ENCODE measurements at regions not wholly inside any gene's neighbourhood (a gene's known extent, or its start where the extent isn't known, plus 50 kb on each side); places are given as distances from the start of the nearest gene placed in this dataset.

DNA sequence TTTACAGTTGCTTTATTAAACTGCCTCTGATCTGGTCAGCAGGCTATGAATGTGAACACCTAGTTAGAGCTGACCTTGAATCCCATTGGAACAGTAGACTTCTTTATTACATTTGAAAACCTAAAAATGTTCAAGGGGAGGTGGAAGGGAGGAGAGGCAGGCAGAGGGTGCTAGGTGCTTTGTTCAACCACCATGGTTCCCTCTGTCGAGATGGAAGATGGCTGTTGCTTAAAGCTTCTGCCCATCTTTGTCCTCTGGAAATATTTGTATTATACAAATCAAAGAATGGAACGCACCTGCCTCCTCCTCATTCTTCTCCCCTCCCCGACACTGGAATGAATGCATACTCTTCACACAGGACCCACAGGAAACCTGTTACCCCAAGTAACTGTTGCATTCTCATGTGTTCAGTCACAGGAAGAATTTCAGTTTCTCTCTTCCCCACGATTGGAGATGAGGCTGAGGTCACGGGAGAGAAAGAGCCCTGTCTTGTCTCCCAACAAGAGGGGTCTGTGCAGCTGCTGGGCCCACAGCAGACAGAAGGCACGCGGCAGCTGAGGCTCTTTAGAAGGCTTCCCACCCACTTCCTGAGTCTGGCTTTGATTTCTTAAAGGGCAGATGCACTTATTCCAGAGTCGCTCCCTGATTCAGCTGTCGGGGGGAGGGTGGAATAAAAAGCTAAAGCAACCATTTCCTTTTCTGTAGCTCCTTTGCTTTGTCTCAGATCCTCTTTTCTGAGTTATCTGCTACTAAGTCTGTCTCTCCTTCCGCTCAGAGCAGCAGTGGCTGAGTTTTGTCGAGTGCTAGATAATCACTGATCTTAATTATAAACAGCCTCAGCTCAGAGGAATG lies 217.9 kb upstream of the BTG1 start:
- CTCF ChIA-PET = interaction anchor here (1.8 to 1.9 kb wide), 2 partner anchors 45 to 219 kb away, joined by 4 to 7 read pairs; no protein-coding TSS in a partner anchor
- Histone ChIP-seq H3K9me3 (no peaks in the 10 kb centered on the region), H3K9me2 (no peaks in the 10 kb centered on the region), H3K4me1 (ENCODE audit: control insufficient read depth in 1 of 2, insufficient read depth in 2 of 2, low read depth in 1 of 2, low read length in 1 of 2) (peaks cover 0 to 19% of the 10 kb centered on the region in 2 experiments; a peak in 2 of 4 replicates), H3K27me3 (ENCODE audit: insufficient read depth) (no peaks in the 10 kb centered on the region), H3K4me2 (peak overlapping the region; percentile 60), H3K27ac (ENCODE audit: low read depth in 2 of 2, low read length in 1 of 2) (peak overlapping the region in 1 of 2 experiments; percentile 95; a peak in 2 of 4 replicates), H2AFZ (ENCODE audit: low read depth) (peak overlapping the region; percentile 86), H3K9ac (no peak overlapping the region), H4K20me1 (ENCODE audit: insufficient read depth) (no peaks in the 10 kb centered on the region), H3F3A (replicated peaks; ENCODE audit: insufficient read depth) (no peaks in the 10 kb centered on the region), H3K79me2 (ENCODE audit: insufficient read depth) (no peaks in the 10 kb centered on the region), H3K4me3 (ENCODE audit: low read depth in 2 of 2, low read length in 1 of 2) (peak overlapping the region in 1 of 2 experiments; percentile 21; a peak in 1 of 4 replicates), H3K36me3 (replicated peaks in 1 of 2; ENCODE audit: control insufficient read depth in 1 of 2, insufficient read depth in 2 of 2, low read length in 1 of 2) (no peaks in the 10 kb centered on the region)
- 50% methylated on average over 11 of the region's 11 CpGs for WGBS (ENCODE audit: low lambda C conversion rate)
- TF ChIP-seq FOSL2 (IDR thresholded peaks at IDR 0.05; ENCODE audit: borderline replicate concordance, low read depth) (no peak), RAD21 (IDR thresholded peaks at IDR 0.05; ENCODE audit: low read length) (0 out of 2 replicates have a peak, but pooled peaks have one; percentile 1), GATA2 (CRISPR knock-in tag; IDR thresholded peaks at IDR 0.05) (peak; percentile 59; the same call in 1 of the 2 replicates), RCOR1 (IDR thresholded peaks at IDR 0.05; ENCODE audit: low read length) (0 out of 2 replicates have a peak, but pooled peaks have one; percentile 40)
- peak; percentile 29 for DNase-seq
- POLR2A ChIA-PET = interaction anchor here (3.6 kb wide), 1 partner anchor 219 kb away, joined by 19 read pairs; the partner anchor contains the start of gene BTG1

- Histone ChIP-seq H3K4me1 (ENCODE audit: control insufficient read depth in 1 of 2, insufficient read depth in 2 of 2, low read depth in 1 of 2, low read length in 1 of 2) (peaks cover 0 to 19% of the 10 kb centered on the region in 2 experiments; a peak in 2 of 4 replicates), H3K27ac (ENCODE audit: low read depth in 2 of 2, low read length in 1 of 2) (peak overlapping the region in 1 of 2 experiments; percentile 95; a peak in 2 of 4 replicates), H3K9me3 (no peaks in the 10 kb centered on the region), H3K79me2 (ENCODE audit: insufficient read depth) (no peaks in the 10 kb centered on the region), H3K4me2 (no peak overlapping the region), H3F3A (replicated peaks; ENCODE audit: insufficient read depth) (no peaks in the 10 kb centered on the region), H3K4me3 (ENCODE audit: low read depth in 2 of 2, low read length in 1 of 2) (no peak overlapping the region), H4K20me1 (ENCODE audit: insufficient read depth) (no peaks in the 10 kb centered on the region), H3K36me3 (replicated peaks in 1 of 2; ENCODE audit: control insufficient read depth in 1 of 2, insufficient read depth in 2 of 2, low read length in 1 of 2) (no peaks in the 10 kb centered on the region), H3K9ac (no peak overlapping the region), H2AFZ (ENCODE audit: low read depth) (no peak overlapping the region; the same call in 1 of the 2 replicates), H3K27me3 (ENCODE audit: insufficient read depth) (no peaks in the 10 kb centered on the region), H3K9me2 (no peaks in the 10 kb centered on the region)
- CTCF ChIA-PET = interaction anchor here (0.7 to 1.8 kb wide), 2 partner anchors 219 to 1101 kb away, joined by 3 to 7 read pairs; no protein-coding TSS in a partner anchor
- POLR2A ChIA-PET = interaction anchor here (0.6 to 3.6 kb wide), 2 partner anchors 218 to 816 kb away, joined by 4 to 19 read pairs; partner anchors contain the start of gene BTG1
- whole genome bisulfite sequencing (ENCODE audit: low lambda C conversion rate) = 58% methylated on average over 3 of the region's 3 CpGs
- no peak for DNase-seq
- TF ChIP-seq, protein P1, sequence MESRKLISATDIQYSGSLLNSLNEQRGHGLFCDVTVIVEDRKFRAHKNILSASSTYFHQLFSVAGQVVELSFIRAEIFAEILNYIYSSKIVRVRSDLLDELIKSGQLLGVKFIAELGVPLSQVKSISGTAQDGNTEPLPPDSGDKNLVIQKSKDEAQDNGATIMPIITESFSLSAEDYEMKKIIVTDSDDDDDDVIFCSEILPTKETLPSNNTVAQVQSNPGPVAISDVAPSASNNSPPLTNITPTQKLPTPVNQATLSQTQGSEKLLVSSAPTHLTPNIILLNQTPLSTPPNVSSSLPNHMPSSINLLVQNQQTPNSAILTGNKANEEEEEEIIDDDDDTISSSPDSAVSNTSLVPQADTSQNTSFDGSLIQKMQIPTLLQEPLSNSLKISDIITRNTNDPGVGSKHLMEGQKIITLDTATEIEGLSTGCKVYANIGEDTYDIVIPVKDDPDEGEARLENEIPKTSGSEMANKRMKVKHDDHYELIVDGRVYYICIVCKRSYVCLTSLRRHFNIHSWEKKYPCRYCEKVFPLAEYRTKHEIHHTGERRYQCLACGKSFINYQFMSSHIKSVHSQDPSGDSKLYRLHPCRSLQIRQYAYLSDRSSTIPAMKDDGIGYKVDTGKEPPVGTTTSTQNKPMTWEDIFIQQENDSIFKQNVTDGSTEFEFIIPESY (IDR thresholded peaks at IDR 0.05; ENCODE audit: borderline replicate concordance, low read depth) = no peak
- TF ChIP-seq JUND (IDR thresholded peaks at IDR 0.05) (no peak), GABPA (IDR thresholded peaks at IDR 0.05; ENCODE audit: low read depth) (no peak), RAD21 (IDR thresholded peaks at IDR 0.05; ENCODE audit: low read length) (no peak), MEF2A (IDR thresholded peaks at IDR 0.05; ENCODE audit: borderline replicate concordance, low read depth) (no peak), FOSL2 (IDR thresholded peaks at IDR 0.05; ENCODE audit: borderline replicate concordance, low read depth) (no peak), NRF1 (IDR thresholded peaks at IDR 0.05; ENCODE audit: low read depth, low read length) (no peak), MXI1 (IDR thresholded peaks at IDR 0.05; ENCODE audit: low read depth, low read length) (no peak), RXRA (IDR thresholded peaks at IDR 0.05; ENCODE audit: borderline replicate concordance, low read depth) (no peak), TEAD4 (IDR thresholded peaks at IDR 0.05; ENCODE audit: borderline replicate concordance, insufficient read depth) (no peak), FOXM1 (IDR thresholded peaks at IDR 0.05; ENCODE audit: low read depth) (no peak), NFIC (IDR thresholded peaks at IDR 0.05; ENCODE audit: borderline replicate concordance) (no peak), TAF1 (IDR thresholded peaks at IDR 0.05; ENCODE audit: borderline replicate concordance, low read depth, low read length) (no peak), IRF3 (IDR thresholded peaks at IDR 0.05; ENCODE audit: low read depth, low read length) (no peak), POLR2AphosphoS5 (IDR thresholded peaks at IDR 0.05; ENCODE audit: low read depth, low read length) (no peak), EZH2phosphoT487 (IDR thresholded peaks at IDR 0.05; ENCODE audit: borderline replicate concordance, low read depth) (no peak), USF2 (IDR thresholded peaks at IDR 0.05; ENCODE audit: borderline replicate concordance, low read depth, low read length) (no peak)
Measured at GRCh38 chr12:92362785-92363184, 217.1 kb upstream of the BTG1 start.
